Erythroblast (primary cell): ENCODE measurements at regions not wholly inside any gene's neighbourhood (a gene's known extent, or its start where the extent isn't known, plus 50 kb on each side); places are given as distances from the start of the nearest gene placed in this dataset.

ENCODE experiments used
- GATA1 ChIP-seq: IDR thresholded peaks from 2 replicates; pipeline ENCODE4 v1.6.1; 2011; ENCODE audit warnings: low read depth, mild to moderate bottlenecking, control low read depth, low read length, moderate library complexity
- POLR2A ChIP-seq: IDR thresholded peaks from 2 replicates; pipeline ENCODE4 v1.6.1; 2011; ENCODE audit warnings: mild to moderate bottlenecking, low read length

DNA sequence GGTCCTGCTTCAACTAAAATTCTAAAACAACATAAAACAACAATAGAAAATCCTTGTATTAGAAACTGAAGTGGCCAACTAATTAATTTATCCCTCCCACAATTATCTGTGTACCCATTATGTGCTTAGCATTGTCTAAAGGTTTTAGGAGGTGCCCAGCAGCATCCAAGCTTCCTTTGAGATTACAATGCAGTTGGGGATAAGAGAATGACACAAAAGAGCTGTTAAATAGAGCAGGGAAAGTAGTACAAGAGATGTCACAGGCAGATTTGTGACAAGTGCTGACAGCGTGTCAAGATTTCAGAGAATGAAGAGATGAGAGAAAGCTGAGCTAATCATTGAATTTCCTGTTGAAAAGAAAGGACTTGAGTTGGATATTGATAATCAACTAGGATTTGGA, 204.8 kb downstream of the OTOR start:
- TF ChIP-seq POLR2A = no peak
- TF ChIP-seq GATA1 = no peak
